Hippocampal formation (tissue), 2 donors: ENCODE measurements at regions not wholly inside any gene's neighbourhood (a gene's known extent, or its start where the extent isn't known, plus 50 kb on each side); places are given as distances from the start of the nearest gene placed in this dataset.
"Not testable (repeated sequence)": the region's sequence is repeated elsewhere in the genome, so short reads cannot be mapped to it uniquely, and the experiment has no call there.

Experiments used
- DNase-seq, 2 donors: peaks; one replicate each; lab custom pipeline; 2025; lab: John Stamatoyannopoulos, UW

GRCh38 chr15:39246523-39246922 lies 334.4 kb upstream of the THBS1 start:
- DNase-seq = no peak

- DNase-seq = no peak
These were observed 333.3 kb upstream of the THBS1 start for GRCh38 chr15:39247574-39247973.

GRCh38 chr15:39248204-39248603 lies 332.7 kb upstream of the THBS1 start:
- DNase-seq = no peak

DNA sequence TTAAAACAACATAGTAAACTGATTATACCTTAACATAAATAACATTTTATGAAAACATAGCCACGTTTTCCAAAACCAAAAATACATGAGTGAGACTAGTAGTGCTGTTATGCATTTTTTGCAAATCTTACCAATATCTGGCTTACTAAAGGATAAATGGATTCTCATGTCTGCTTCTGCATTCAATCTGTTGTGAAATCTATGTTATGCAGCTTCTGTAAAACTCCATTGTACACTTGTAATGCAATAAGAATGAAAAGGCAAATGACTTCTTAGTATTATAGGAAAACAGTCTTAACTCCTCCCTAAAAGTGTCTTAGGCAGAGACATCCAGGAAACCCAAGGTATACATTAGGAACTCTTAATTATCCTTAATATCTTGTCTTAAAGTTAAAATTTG lies 330.9 kb upstream of the THBS1 start:
- DNase-seq = no peak

DNA sequence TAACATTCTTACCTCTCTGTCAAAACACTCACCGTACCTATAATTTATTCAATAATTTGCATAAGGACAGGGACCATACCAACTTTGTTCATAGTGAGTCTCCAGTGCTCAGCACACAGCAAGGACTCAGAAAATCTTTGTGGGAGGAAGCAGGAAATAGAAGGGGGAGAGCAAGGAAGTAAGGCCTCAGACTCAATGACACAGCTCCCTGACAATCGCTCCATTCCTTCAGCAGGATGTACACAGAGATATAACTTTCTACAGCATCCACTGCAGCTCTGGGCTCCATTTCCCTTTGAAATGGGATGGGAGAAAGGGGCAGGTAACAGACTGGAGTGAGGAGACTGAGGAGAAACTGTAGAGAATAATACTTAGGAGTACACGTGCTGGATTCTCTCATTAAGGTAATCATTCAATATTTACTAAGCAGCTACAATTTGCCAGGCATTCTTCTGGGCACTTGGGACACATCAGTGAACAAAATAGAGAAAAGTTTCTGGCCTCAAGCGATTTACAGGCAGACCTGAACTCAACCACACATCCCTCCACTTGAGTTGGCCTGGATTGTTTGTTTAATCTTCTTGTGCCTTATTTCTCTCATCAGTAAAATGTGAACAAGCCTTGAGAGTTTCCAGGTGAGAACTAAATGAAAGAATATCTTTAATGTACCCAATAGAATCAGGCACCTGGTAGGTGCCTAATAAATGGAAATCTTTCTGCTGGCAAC lies 330.3 kb upstream of the THBS1 start:
- DNase-seq = no peak

DNA sequence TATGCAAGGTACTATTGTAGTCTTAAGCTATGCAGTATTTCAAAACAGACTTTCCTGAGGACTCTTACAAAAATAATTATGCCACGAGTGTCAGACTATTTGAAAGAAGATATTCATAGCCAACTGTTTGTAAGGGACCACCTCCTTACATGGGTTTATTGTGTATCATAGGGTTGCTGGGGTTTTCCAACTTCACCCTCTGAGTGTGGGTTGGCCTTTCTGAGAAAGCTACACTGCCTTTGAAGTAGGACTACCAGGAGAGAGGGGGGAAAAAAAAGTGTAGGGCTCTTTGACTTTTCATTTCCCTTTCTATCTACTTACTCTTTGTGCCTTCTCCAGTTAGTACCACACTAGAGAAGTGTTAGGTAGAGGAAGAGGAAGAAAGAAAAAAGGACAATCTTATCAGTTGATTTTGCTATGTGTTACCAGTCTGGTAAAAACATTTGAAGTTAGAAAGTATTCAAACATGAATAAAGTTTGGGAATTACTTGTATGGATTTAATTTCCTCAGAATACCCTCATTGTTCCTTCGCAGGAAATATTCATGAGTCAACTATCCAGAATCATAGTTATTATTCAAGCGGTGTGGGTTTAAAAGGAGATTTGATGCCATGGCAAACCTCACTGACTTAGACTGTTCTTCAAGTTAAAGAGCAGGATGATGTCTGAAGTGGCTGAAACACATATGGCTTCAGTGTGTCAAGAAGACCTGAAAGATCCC lies 329.3 kb upstream of the THBS1 start:
- no peak for DNase-seq

DNA sequence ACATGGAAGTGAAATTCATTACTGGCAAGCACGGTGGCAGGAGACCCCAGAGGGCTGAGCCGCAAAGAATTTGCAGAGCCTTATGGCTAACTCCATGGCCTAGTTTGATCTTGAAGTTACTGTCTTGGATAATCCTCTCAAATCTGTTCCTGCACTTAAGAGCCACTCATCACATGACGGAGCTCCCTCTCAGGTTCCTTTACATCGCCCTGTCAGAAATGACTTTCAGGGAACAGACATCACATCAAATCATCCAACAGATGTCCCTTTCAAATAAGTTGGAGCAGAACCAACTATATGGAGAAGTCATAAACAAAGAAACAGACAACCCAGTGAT lies 328.8 kb upstream of the THBS1 start:
- no peak for DNase-seq

DNA sequence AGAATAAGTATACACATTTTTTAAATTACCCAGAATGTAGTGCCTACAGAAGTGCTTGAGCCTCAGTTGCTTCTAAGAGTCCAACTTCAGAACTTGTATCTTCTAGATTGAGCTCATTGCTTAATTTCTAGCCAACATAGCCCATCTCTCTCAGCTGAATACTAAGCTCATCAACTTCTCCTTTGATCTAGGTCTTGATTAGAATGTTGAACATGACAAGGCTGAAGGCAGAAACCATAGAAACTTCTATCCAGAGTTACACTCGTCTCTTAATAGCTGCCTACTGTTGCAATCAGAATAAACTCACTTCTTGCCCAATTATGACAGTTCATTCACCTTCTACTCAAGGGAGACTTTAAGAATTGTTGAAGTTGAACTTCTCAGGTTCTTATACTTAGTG lies 327.3 kb upstream of the THBS1 start:
- DNase-seq = no peak

DNA sequence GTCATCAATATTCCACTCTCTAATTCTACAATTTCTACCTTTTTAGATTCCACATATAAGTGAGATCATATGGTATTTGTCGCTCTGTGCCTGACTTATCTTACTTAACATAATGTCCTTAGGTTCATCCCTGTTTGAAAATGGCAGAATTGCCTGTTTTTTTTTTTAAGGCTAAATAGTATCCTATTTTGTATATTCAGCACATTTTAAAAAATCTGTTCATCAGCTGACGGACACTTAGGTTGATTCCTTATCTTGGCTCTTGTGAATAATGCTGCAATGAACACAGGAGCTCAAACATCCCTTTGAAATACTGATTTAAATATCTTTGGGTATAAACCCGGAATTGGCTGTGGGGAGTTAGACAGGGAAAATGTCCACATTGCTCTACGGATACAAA lies 326.7 kb upstream of the THBS1 start:
- DNase-seq = no peak

- DNase-seq = no peak
These were observed 325.1 kb upstream of the THBS1 start for GRCh38 chr15:39255760-39256159.

DNA sequence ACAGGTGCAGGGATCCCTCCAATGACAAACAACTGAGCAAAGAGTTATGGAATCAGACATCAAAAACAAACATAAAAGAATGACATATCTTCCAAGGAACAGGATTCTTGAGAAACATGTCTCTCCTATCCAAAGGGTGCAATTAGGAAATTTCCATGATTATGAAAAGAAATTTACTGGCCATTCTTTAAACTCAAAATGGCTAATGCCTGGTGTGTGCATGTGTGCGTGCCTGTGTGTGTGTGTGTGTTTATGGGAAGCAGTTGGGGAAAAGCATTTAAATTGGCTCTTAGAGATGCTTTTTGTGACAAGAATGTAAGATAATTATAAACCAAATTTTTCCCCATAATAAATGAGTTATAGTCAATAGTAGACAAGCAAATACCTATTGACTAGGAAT lies 320.5 kb upstream of the THBS1 start:
- no peak for DNase-seq

- DNase-seq = no peak
These were observed 320.1 kb upstream of the THBS1 start for GRCh38 chr15:39260791-39261190.

DNA sequence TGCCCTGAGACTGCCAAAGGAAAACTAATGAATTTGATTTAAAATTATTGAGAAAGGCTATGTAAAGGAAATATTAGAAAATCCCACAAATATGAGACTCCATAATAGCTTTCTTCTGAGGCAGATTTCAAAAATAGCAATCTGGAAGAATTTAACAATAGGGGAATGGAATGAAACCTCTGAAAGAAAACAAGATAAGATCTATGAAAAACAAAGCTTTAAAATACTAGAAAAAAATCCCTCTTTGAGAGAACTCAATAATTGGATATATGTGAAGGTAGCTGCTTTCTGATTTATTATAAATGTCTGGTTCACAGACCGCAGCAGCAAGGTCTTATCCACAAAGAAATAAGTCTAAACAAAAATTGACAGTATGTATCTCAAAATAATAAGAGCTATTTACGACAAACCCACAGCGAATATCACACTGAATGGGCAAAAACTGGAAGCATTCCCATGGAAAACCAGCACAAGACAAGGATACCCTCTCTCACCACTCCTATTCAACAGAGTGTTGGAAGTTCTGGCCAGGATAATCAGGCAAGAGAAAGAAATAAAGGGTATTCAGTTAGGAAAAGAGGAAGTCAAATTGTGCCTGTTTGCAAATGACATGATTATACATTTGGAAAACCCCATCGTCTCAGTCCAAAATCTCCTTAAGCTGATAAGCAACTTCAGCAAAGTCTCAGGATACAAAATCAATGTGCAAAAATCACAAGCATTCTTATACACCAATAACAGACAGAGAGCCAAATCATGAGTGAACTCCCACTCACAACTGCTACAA lies 319.3 kb upstream of the THBS1 start:
- DNase-seq = not testable (repeated sequence)

DNA sequence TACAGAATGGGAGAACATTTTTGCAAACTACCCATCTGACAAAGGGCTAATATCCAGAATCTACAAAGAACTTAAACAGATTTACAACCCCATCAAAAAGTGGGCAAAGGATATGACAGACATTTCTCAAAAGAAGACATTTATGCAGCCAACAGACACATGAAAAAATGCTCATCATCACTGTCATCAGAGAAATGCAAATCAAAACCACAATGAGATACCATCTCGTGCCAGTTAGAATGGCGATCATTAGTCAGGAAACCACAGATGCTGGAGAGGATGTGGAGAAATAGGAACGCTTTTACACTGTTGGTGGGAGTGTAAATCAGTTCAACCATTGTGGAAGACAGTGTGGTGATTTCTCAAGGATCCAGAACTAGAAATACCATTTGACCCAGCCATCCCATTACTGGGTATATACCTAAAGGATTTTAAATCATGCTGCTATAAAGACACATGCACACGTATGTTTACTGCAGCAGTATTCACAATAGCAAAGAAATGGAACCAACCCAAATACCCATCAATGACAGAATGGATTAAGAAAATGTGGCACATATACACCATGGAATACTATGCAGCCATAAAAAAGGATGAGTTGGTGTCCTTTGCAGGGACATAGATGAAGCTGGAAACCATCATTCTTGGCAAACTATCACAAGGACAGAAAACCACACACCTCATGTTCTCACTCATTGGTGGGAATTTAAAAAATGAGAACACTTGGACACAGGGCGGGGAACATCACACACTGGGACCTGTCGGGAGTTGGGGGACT lies 317.7 kb upstream of the THBS1 start:
- DNase-seq = not testable (repeated sequence)

- no peak for DNase-seq
These were observed 315.6 kb upstream of the THBS1 start for GRCh38 chr15:39265261-39265660.

GRCh38 chr15:39266890-39267289 lies 314.0 kb upstream of the THBS1 start:
- DNase-seq = no peak

DNA sequence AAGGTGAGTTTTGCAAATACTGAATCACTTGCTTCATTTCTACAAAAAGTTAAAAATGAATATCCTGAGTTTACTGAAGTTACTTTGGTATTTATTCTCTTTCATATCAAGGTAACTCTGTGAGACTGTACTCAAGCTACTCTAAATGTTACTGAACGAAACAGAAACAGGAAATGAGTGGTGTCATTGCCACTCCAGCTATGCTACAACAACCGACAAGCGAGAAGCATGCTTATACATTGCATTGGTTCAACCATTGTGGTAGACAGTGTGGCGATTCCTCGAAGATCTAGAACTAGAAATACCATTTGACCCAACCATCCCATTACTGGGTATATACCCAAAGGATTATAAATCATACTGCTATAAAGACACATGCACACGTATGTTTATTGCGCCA lies 313.2 kb upstream of the THBS1 start:
- DNase-seq = no peak

GRCh38 chr15:39269352-39269751 lies 311.5 kb upstream of the THBS1 start:
- DNase-seq = no peak

- no peak for DNase-seq
These were observed 311.1 kb upstream of the THBS1 start for GRCh38 chr15:39269821-39270220.

- no peak for DNase-seq
These were observed 310.5 kb upstream of the THBS1 start for GRCh38 chr15:39270221-39270855.

DNA sequence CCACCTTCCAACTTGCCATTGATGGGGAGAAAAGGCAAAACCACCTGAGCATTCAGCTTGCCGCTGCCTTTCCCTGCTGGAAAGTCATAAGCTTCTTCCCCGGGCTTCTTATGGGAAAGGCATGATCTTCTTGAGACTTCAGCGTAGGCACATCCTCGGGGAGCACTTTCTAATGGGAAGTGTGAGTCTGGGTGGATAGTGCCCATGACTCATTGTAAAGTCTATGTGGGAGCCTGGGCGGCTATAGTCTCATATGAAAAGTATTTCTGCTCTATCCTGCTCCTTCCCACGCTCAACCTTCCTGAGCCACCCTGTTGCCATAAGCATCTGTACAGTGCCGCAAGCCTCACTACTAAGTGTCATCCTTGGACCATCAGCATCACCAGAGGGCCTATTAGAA lies 309.9 kb upstream of the THBS1 start:
- DNase-seq = no peak

DNA sequence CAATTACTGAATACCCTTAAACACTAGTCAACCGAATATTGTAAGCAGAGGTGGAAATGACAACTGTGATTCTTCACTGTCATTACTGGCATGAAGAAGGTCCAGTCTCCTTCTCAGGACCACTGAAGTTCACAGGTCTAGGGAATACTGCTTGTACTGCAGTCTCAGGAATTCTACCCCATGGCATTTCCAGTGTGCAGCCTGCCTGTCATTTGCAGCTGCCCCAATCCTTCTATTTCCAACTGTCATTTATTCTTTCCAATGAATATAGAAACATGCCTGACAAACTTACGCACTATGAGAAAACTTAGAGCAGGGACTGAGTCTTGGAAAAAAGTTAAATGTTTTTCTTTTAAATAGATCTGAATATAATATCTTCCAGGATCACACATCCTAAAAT lies 308.0 kb upstream of the THBS1 start:
- no peak for DNase-seq
